HEK293 (cell line): ENCODE measurements at regions not wholly inside any gene's neighbourhood (a gene's known extent, or its start where the extent isn't known, plus 50 kb on each side); places are given as distances from the start of the nearest gene placed in this dataset.

Source experiments
- CTCF ChIA-PET: fragments of 350-600 bp; formaldehyde crosslinking; extraction: SDS; loops from one replicate; lab custom pipeline; 2021; ENCODE audit warnings: antibody characterized with exemption; lab: Yijun Ruan, JAX
- POLR2A ChIA-PET: fragments of 300-600 bp; formaldehyde crosslinking; extraction: SDS; loops from one replicate; lab custom pipeline; 2020; ENCODE audit warnings: antibody characterized with exemption, inconsistent platforms; lab: Yijun Ruan, JAX
- H3K27ac ChIP-seq: fragments of 200-500 bp; sonication (Bioruptor generic); 2 replicates; pipeline ENCODE4 v1.5.1; 2014; ENCODE audit warnings: low read depth, low read length, control low read depth, inconsistent platforms; ENCODE audit errors: extremely low read depth
- H3K36me3 ChIP-seq, 2 experiments: fragments of 200-500 bp in 1 of 2; sonication (Bioruptor generic) in 1 of 2; 1 replicate in 1 of 2; 2 replicates in 1 of 2; pipeline ENCODE4 v1.5.1; 2014 to 2017; ENCODE audit warnings: inconsistent platforms in 2 of 2, low read length in 2 of 2; ENCODE audit not compliant: control insufficient read depth in 2 of 2, insufficient read depth in 1 of 2
- H3K4me1 ChIP-seq: fragments of 200-500 bp; sonication (Bioruptor generic); 2 replicates; pipeline ENCODE4 v1.5.1; 2014; ENCODE audit warnings: mild to moderate bottlenecking, low read length, inconsistent platforms; ENCODE audit not compliant: control insufficient read depth, insufficient read depth
- H3K4me3 ChIP-seq: 2 replicates; pipeline ENCODE4 v1.5.1; 2011; ENCODE audit warnings: low read depth, mild to moderate bottlenecking, control low read depth, low read length, moderate library complexity
- H3K9me3 ChIP-seq: fragments of 200-500 bp; sonication (Bioruptor generic); 2 replicates; pipeline ENCODE4 v1.5.1; 2014; ENCODE audit warnings: low read depth, low read length, inconsistent platforms; ENCODE audit not compliant: control insufficient read depth, insufficient read depth
- KLF1 ChIP-seq: fragments of 450-650 bp; formaldehyde crosslinking; IDR thresholded peaks from 2 replicates; pipeline ENCODE4 v1.5.1; 2016; ENCODE audit warnings: missing biosample characterization, missing genetic modification characterization
- SCRT2 ChIP-seq: fragments of 450-650 bp; formaldehyde crosslinking; IDR thresholded peaks from 2 replicates; pipeline ENCODE4 v1.5.1; 2016; ENCODE audit warnings: missing biosample characterization, missing genetic modification characterization
- ZIC2 ChIP-seq: fragments of 450-650 bp; formaldehyde crosslinking; IDR thresholded peaks from 2 replicates; pipeline ENCODE4 v1.5.1; 2016; ENCODE audit warnings: missing biosample characterization, missing genetic modification characterization
- ZNF114 ChIP-seq: fragments of 450-650 bp; formaldehyde crosslinking; IDR thresholded peaks from 2 replicates; pipeline ENCODE4 v1.5.0; 2017; ENCODE audit warnings: missing biosample characterization, missing genetic modification characterization
- ZNF140 ChIP-seq: fragments of 450-650 bp; formaldehyde crosslinking; IDR thresholded peaks from 2 replicates; pipeline ENCODE4 v1.5.1; 2016; ENCODE audit warnings: missing biosample characterization, missing genetic modification characterization
- ZNF223 ChIP-seq: fragments of 450-650 bp; formaldehyde crosslinking; IDR thresholded peaks from 2 replicates; pipeline ENCODE4 v1.5.1; 2016; ENCODE audit warnings: missing biosample characterization, missing genetic modification characterization
- ZNF311 ChIP-seq: fragments of 450-650 bp; formaldehyde crosslinking; IDR thresholded peaks from 2 replicates; pipeline ENCODE4 v1.5.1; 2017; ENCODE audit warnings: missing biosample characterization, missing genetic modification characterization, borderline replicate concordance
- ZNF324 ChIP-seq: fragments of 450-650 bp; formaldehyde crosslinking; IDR thresholded peaks from 2 replicates; pipeline ENCODE4 v1.5.1; 2016; ENCODE audit warnings: missing biosample characterization, missing genetic modification characterization
- ZNF341 ChIP-seq: fragments of 450-650 bp; formaldehyde crosslinking; IDR thresholded peaks from 2 replicates; pipeline ENCODE4; 2016; ENCODE audit warnings: low read depth, missing biosample characterization, missing genetic modification characterization
- ZNF350 ChIP-seq: fragments of 450-650 bp; formaldehyde crosslinking; IDR thresholded peaks from 2 replicates; pipeline ENCODE4 v1.5.0; 2017; ENCODE audit warnings: missing biosample characterization, mild to moderate bottlenecking, missing genetic modification characterization
- ZNF394 ChIP-seq: fragments of 450-650 bp; formaldehyde crosslinking; IDR thresholded peaks from 2 replicates; pipeline ENCODE4 v1.5.1; 2016; ENCODE audit warnings: missing biosample characterization, missing genetic modification characterization, mild to moderate bottlenecking, moderate library complexity, borderline replicate concordance
- ZNF510 ChIP-seq: fragments of 450-650 bp; formaldehyde crosslinking; IDR thresholded peaks from 2 replicates; pipeline ENCODE4 v1.5.1; 2018; ENCODE audit warnings: mild to moderate bottlenecking, missing genetic modification characterization, missing biosample characterization; ENCODE audit not compliant: insufficient replicate concordance
- ZNF530 ChIP-seq: fragments of 450-650 bp; formaldehyde crosslinking; IDR thresholded peaks from 2 replicates; pipeline ENCODE4 v1.5.1; 2016; ENCODE audit warnings: low read depth, missing biosample characterization, missing genetic modification characterization
- ZNF558 ChIP-seq: fragments of 450-650 bp; formaldehyde crosslinking; IDR thresholded peaks from 2 replicates; pipeline ENCODE4 v1.5.1; 2016; ENCODE audit warnings: missing biosample characterization, missing genetic modification characterization
- ZSCAN30 ChIP-seq: fragments of 450-650 bp; IDR thresholded peaks from 2 replicates; pipeline ENCODE4 v1.5.1; 2018; ENCODE audit warnings: missing biosample characterization, mild to moderate bottlenecking, missing genetic modification characterization, moderate library complexity
- ZXDB ChIP-seq: fragments of 450-650 bp; formaldehyde crosslinking; IDR thresholded peaks from 2 replicates; pipeline ENCODE4 v1.5.1; 2016; ENCODE audit warnings: missing biosample characterization, missing genetic modification characterization
- TF ChIP-seq, protein P1 (sequence below): fragments of 450-650 bp; formaldehyde crosslinking; conservative IDR thresholded peaks from 2 replicates; pipeline ENCODE4 v1.5.1; 2016; ENCODE audit warnings: low read depth, missing biosample characterization, missing genetic modification characterization
- TF ChIP-seq, protein P2 (sequence below): fragments of 450-650 bp; IDR thresholded peaks from 2 replicates; pipeline ENCODE4 v1.5.1; 2018; ENCODE audit warnings: missing biosample characterization, missing genetic modification characterization
- TF ChIP-seq, protein P3 (sequence below): fragments of 450-650 bp; formaldehyde crosslinking; IDR thresholded peaks from 2 replicates; pipeline ENCODE4 v1.5.1; 2016; ENCODE audit warnings: missing biosample characterization, missing genetic modification characterization
- TF ChIP-seq, protein P4 (sequence below): fragments of 450-650 bp; formaldehyde crosslinking; IDR thresholded peaks from 2 replicates; pipeline ENCODE4 v1.5.1; 2016; ENCODE audit warnings: missing biosample characterization, missing genetic modification characterization

DNA sequence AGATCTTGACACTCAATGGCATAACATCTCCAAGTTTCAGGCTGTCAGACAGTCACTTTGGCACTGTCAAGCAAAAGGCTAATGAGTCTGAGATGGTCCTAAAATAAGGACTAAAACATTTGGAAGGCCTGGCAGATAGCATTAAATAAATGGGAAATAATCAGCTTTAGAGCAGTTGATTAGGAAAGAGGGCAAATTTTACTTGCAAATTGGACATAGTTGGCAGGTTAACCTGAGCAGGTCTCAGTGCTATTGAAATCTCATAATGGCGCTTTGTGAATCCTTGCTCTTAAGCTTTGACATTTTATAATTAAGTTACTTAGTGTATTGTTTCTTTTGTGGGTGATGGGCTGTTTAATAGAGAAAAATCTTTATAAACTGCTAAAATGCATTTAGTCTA is 1003.1 kb upstream of the GBE1 start (continued):
- no peak for TF ChIP-seq ZNF311
- TF ChIP-seq ZNF114 (tag by site-specific recombination), result no peak
- TF ChIP-seq, protein P1, sequence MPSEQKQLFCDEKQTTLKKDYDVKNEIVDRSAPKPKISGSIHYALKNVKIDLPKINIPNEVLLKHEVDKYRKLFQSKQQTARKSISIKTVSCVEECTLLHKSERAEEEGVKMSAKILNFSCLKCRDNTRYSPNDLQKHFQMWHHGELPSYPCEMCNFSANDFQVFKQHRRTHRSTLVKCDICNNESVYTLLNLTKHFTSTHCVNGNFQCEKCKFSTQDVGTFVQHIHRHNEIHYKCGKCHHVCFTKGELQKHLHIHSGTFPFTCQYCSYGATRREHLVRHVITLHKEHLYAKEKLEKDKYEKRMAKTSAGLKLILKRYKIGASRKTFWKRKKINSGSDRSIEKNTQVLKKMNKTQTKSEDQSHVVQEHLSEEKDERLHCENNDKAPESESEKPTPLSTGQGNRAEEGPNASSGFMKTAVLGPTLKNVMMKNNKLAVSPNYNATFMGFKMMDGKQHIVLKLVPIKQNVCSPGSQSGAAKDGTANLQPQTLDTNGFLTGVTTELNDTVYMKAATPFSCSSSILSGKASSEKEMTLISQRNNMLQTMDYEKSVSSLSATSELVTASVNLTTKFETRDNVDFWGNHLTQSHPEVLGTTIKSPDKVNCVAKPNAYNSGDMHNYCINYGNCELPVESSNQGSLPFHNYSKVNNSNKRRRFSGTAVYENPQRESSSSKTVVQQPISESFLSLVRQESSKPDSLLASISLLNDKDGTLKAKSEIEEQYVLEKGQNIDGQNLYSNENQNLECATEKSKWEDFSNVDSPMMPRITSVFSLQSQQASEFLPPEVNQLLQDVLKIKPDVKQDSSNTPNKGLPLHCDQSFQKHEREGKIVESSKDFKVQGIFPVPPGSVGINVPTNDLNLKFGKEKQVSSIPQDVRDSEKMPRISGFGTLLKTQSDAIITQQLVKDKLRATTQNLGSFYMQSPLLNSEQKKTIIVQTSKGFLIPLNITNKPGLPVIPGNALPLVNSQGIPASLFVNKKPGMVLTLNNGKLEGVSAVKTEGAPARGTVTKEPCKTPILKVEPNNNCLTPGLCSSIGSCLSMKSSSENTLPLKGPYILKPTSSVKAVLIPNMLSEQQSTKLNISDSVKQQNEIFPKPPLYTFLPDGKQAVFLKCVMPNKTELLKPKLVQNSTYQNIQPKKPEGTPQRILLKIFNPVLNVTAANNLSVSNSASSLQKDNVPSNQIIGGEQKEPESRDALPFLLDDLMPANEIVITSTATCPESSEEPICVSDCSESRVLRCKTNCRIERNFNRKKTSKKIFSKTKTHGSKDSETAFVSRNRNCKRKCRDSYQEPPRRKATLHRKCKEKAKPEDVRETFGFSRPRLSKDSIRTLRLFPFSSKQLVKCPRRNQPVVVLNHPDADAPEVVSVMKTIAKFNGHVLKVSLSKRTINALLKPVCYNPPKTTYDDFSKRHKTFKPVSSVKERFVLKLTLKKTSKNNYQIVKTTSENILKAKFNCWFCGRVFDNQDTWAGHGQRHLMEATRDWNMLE (tag by site-specific recombination), result no peak
- no peak for TF ChIP-seq ZNF530 (tag by site-specific recombination)
- no peak for TF ChIP-seq ZNF394 (tag by site-specific recombination)
- TF ChIP-seq, protein P2, sequence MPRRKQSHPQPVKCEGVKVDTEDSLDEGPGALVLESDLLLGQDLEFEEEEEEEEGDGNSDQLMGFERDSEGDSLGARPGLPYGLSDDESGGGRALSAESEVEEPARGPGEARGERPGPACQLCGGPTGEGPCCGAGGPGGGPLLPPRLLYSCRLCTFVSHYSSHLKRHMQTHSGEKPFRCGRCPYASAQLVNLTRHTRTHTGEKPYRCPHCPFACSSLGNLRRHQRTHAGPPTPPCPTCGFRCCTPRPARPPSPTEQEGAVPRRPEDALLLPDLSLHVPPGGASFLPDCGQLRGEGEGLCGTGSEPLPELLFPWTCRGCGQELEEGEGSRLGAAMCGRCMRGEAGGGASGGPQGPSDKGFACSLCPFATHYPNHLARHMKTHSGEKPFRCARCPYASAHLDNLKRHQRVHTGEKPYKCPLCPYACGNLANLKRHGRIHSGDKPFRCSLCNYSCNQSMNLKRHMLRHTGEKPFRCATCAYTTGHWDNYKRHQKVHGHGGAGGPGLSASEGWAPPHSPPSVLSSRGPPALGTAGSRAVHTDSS, result no peak
- TF ChIP-seq ZIC2 (tag by site-specific recombination), result no peak
- TF ChIP-seq ZNF140 (tag by site-specific recombination), result no peak

DNA sequence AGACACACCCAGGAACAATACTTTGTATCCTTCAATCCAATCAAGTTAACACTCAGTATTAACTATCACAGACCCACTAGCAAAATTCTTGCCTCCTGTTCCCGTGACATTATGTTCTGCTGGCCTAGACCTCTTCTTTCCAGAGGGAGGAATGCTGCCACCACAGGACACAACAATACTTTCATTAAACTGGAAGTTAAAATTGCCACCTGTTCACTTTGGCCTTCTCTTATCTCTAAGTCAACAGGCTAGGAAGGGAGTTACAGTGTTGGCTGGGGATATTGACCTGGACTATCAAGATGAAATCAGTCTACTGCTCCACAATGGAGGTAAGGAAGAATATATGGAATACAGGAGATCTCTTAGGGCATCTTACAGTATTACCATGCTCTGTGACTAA is 1000.4 kb upstream of the GBE1 start:
- CTCF ChIA-PET, result no interaction called here
- POLR2A ChIA-PET, result no interaction called here
- H3K4me3 ChIP-seq, result no peak overlapping the region

More for the DNA sequence above, 1000.4 kb upstream of the GBE1 start:
- H3K9me3 ChIP-seq, result no peaks in the 10 kb centered on the region
- H3K4me1 ChIP-seq, result no peaks in the 10 kb centered on the region
- TF ChIP-seq ZXDB (tag by site-specific recombination) (no peak), ZNF510 (tag by site-specific recombination) (no peak), ZSCAN30 (tag by site-specific recombination) (no peak), KLF1 (tag by site-specific recombination) (no peak), ZNF311 (no peak), ZNF558 (tag by site-specific recombination) (no peak), ZNF350 (no peak), ZNF324 (no peak), ZNF223 (no peak), ZNF341 (tag by site-specific recombination) (no peak), SCRT2 (tag by site-specific recombination) (no peak)
- TF ChIP-seq, protein P3, sequence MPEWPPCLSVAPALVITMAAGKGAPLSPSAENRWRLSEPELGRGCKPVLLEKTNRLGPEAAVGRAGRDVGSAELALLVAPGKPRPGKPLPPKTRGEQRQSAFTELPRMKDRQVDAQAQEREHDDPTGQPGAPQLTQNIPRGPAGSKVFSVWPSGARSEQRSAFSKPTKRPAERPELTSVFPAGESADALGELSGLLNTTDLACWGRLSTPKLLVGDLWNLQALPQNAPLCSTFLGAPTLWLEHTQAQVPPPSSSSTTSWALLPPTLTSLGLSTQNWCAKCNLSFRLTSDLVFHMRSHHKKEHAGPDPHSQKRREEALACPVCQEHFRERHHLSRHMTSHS (tag by site-specific recombination), result no peak
- TF ChIP-seq, protein P4, sequence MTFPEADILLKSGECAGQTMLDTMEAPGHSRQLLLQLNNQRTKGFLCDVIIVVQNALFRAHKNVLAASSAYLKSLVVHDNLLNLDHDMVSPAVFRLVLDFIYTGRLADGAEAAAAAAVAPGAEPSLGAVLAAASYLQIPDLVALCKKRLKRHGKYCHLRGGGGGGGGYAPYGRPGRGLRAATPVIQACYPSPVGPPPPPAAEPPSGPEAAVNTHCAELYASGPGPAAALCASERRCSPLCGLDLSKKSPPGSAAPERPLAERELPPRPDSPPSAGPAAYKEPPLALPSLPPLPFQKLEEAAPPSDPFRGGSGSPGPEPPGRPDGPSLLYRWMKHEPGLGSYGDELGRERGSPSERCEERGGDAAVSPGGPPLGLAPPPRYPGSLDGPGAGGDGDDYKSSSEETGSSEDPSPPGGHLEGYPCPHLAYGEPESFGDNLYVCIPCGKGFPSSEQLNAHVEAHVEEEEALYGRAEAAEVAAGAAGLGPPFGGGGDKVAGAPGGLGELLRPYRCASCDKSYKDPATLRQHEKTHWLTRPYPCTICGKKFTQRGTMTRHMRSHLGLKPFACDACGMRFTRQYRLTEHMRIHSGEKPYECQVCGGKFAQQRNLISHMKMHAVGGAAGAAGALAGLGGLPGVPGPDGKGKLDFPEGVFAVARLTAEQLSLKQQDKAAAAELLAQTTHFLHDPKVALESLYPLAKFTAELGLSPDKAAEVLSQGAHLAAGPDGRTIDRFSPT, result no peak
- no peaks in the 10 kb centered on the region for H3K36me3 ChIP-seq
- no peak overlapping the region for H3K27ac ChIP-seq
